ENCODE measurements at regions not wholly inside any gene's neighbourhood (a gene's known extent, or its start where the extent isn't known, plus 50 kb on each side); places are given as distances from the start of the nearest gene placed in this dataset.

- intact Hi-C loops (cut with DNase I), result no loop called here
- TF ChIP-seq CTCF (IDR thresholded peaks at IDR 0.05), result no peak
Measured at GRCh38 chr5:174446446-174446845, 277.9 kb upstream of the MSX2 start.

GRCh38 chr5:174446988-174447387 lies 277.4 kb upstream of the MSX2 start:
- intact Hi-C loops (cut with DNase I), result no loop called here

More at GRCh38 chr5:174446446-174446845, 277.9 kb upstream of the MSX2 start:
- no peaks in the 10 kb centered on the region for H3K9me3 ChIP-seq
- no peak overlapping the region for H3K27ac ChIP-seq
- 31 to 52% (median 33%) methylated on average over 6 of the region's 6 CpGs for WGBS, 3 donors
- H3K36me3 ChIP-seq (ENCODE audit: insufficient read depth in 1 of 2, low read depth in 1 of 2), result no peaks in the 10 kb centered on the region
- ATAC-seq (no peak), DNase-seq (no peak)
- H3K27me3 ChIP-seq (ENCODE audit: insufficient read depth in 3 of 3, low read length in 2 of 3), result peaks cover 0 to 6% (median 0%) of the 10 kb centered on the region in 3 donors
- H3K4me3 ChIP-seq, result no peak overlapping the region
- H3K4me1 ChIP-seq, result no peaks in the 10 kb centered on the region

GRCh38 chr5:174448041-174448440 lies 276.3 kb upstream of the MSX2 start:
- H3K4me3 ChIP-seq, result no peak overlapping the region
- no peaks in the 10 kb centered on the region for H3K4me1 ChIP-seq
- TF ChIP-seq CTCF (IDR thresholded peaks at IDR 0.05), result no peak
- DNase-seq, result no peak
- no peaks in the 10 kb centered on the region for H3K9me3 ChIP-seq
- H3K27me3 ChIP-seq (ENCODE audit: insufficient read depth in 3 of 3, low read length in 2 of 3), result peaks cover 0 to 6% (median 0%) of the 10 kb centered on the region in 3 donors
- ATAC-seq, result no peak
- no peaks in the 10 kb centered on the region for H3K36me3 ChIP-seq (ENCODE audit: insufficient read depth in 1 of 2, low read depth in 1 of 2)
- intact Hi-C loops (cut with DNase I), result no loop called here
- H3K27ac ChIP-seq, result no peak overlapping the region
- WGBS, 3 donors, result 78 to 87% (median 82%) methylated on average over 4 of the region's 4 CpGs

More at GRCh38 chr5:174446988-174447387, 277.4 kb upstream of the MSX2 start:
- Histone ChIP-seq H3K4me3 (no peak overlapping the region), H3K4me1 (no peaks in the 10 kb centered on the region), H3K27ac (no peak overlapping the region), H3K36me3 (ENCODE audit: insufficient read depth in 1 of 2, low read depth in 1 of 2) (no peaks in the 10 kb centered on the region), H3K9me3 (no peaks in the 10 kb centered on the region), H3K27me3 (ENCODE audit: insufficient read depth in 3 of 3, low read length in 2 of 3) (peaks cover 0 to 6% (median 0%) of the 10 kb centered on the region in 3 donors)
- no peak for ATAC-seq
- WGBS, 3 donors, result 19 to 32% (median 25%) methylated on average over 10 of the region's 10 CpGs
- DNase-seq, result no peak
- TF ChIP-seq CTCF (IDR thresholded peaks at IDR 0.05), result no peak

GRCh38 chr5:174448662-174449061 lies 275.7 kb upstream of the MSX2 start:
- intact Hi-C loops (cut with DNase I), result no loop called here
- Histone ChIP-seq H3K36me3 (ENCODE audit: insufficient read depth in 1 of 2, low read depth in 1 of 2) (no peaks in the 10 kb centered on the region), H3K9me3 (no peaks in the 10 kb centered on the region), H3K27ac (no peak overlapping the region), H3K27me3 (ENCODE audit: insufficient read depth in 3 of 3, low read length in 2 of 3) (peaks cover 0 to 6% (median 0%) of the 10 kb centered on the region in 3 donors), H3K4me3 (no peak overlapping the region), H3K4me1 (no peaks in the 10 kb centered on the region)
- DNase-seq (no peak), ATAC-seq (no peak)
- no peak for TF ChIP-seq CTCF (IDR thresholded peaks at IDR 0.05)

GRCh38 chr5:174453690-174454089 lies 270.7 kb upstream of the MSX2 start:
- no peaks in the 10 kb centered on the region for H3K9me3 ChIP-seq
- H3K4me1 ChIP-seq, result no peaks in the 10 kb centered on the region
- ATAC-seq (no peak), DNase-seq (no peak)
- WGBS, 3 donors, result 65 to 78% (median 68%) methylated on average over 2 of the region's 2 CpGs
- no peaks in the 10 kb centered on the region for H3K36me3 ChIP-seq (ENCODE audit: insufficient read depth in 1 of 2, low read depth in 1 of 2)
- intact Hi-C loops (cut with DNase I), result no loop called here
- no peak overlapping the region for H3K4me3 ChIP-seq
- TF ChIP-seq CTCF (IDR thresholded peaks at IDR 0.05), result no peak
- no peak overlapping the region for H3K27ac ChIP-seq
- H3K27me3 ChIP-seq (ENCODE audit: insufficient read depth in 3 of 3, low read length in 2 of 3), result peaks cover 0 to 3% (median 0%) of the 10 kb centered on the region in 3 donors

Measured in psoas muscle (tissue), 7 donors.